GM08714 (cell line): ENCODE measurements at regions not wholly inside any gene's neighbourhood (a gene's known extent, or its start where the extent isn't known, plus 50 kb on each side); places are given as distances from the start of the nearest gene placed in this dataset.

Experiments
- H3K4me3 ChIP-seq: fragments of 200-500 bp; sonication (Bioruptor generic); 2 replicates; pipeline ENCODE4 v1.5.1; 2014; ENCODE audit warnings: mild to moderate bottlenecking, low read length, inconsistent platforms
- ZNF274 ChIP-seq: IDR thresholded peaks from 2 replicates; pipeline ENCODE4 v1.6.1; 2012; ENCODE audit warnings: mild to moderate bottlenecking, low read depth, low read length

DNA sequence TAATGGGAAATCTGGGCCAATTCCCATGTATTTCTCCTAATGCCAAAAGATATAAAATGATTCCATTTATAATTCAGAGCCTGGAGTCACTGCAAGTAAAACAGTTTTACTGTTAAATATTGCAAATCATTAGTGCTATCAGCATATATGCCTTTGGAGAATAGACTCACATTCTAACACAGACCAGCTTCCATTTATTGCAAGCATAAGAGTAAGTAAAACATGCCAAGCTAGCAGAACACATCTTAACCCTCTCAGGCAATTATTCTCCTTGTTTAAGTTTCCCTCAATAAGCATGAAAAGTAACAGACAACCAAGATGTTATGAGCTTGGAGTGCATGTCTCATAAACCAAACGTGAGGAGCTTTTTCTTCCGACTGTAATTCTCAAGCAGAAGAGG, 173.9 kb upstream of the GRIP1 start:
- H3K4me3 ChIP-seq: no peak overlapping the region
- no peak for TF ChIP-seq ZNF274

GRCh38 chr12:66859751-66860440, 181.0 kb upstream of the GRIP1 start:
- no peak overlapping the region for H3K4me3 ChIP-seq
- no peak for TF ChIP-seq ZNF274

GRCh38 chr12:66860752-66861750, 182.2 kb upstream of the GRIP1 start:
- H3K4me3 ChIP-seq: no peak overlapping the region
- TF ChIP-seq ZNF274: no peak

GRCh38 chr12:66862356-66862985, 183.6 kb upstream of the GRIP1 start:
- no peak for TF ChIP-seq ZNF274
- no peak overlapping the region for H3K4me3 ChIP-seq

DNA sequence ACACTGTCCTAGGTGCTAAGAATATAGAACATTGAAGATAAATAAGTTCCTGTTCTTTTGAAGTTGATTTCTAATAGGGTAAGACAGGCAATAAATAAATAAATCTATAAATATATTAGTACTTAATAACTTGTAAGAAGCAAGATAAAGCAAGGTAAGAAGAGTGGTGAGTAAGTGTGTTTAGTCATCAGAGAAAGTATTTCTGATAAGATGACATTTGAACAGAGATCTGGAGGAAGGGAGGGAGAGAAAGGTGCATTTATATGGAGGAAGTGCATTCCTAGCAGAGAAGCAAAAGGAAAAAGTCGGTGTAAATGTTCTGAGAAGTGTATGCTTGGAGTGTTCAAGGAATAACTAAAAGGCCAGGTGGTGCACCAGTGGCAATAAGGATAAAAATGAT, 184.4 kb upstream of the GRIP1 start:
- H3K4me3 ChIP-seq: no peak overlapping the region
- TF ChIP-seq ZNF274: no peak

DNA sequence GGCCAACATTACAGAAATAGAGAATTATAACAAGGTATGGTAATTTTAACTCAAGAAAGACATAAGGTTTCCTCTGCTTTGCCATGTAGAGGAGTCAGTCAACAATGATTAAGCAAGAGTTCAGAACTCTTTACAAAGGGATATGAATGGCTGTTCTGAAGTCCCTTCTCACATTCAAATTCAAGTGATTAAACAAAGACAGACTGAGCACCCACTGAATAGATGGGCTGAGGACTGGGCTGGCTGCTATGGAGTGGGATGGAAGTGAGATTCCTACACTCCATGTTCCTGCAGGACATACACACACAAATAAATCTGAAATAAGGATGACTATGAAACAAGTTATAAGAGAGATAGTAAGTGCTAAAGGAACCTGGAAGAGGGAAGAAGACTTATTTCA, 199.0 kb upstream of the GRIP1 start:
- no peak for TF ChIP-seq ZNF274
- no peak overlapping the region for H3K4me3 ChIP-seq

- H3K4me3 ChIP-seq: no peak overlapping the region
- TF ChIP-seq ZNF274: no peak
Measured at GRCh38 chr12:66879409-66879808, 200.5 kb upstream of the GRIP1 start.

- no peak overlapping the region for H3K4me3 ChIP-seq
- no peak for TF ChIP-seq ZNF274
Measured at GRCh38 chr12:66881386-66881785, 202.5 kb upstream of the GRIP1 start.

DNA sequence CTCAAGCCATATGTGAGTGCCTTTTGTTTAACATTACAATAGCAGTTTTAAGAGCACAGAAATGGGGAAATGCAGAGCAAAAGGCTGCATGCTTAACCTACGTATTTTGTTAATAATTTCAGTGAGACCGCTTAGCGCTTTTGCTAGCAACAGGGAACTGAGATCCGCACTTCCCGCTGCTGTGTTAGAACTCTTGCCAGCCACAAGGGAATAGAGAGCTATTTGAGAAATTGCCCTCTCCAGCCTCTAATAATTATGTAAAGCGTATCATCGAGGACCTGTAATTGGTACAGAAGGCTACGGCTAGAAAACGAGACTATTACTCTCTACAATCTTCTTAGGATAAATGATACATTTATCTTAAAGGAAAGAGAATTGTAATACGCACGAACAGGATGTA, 205.2 kb upstream of the GRIP1 start:
- no peak overlapping the region for H3K4me3 ChIP-seq
- TF ChIP-seq ZNF274: no peak

DNA sequence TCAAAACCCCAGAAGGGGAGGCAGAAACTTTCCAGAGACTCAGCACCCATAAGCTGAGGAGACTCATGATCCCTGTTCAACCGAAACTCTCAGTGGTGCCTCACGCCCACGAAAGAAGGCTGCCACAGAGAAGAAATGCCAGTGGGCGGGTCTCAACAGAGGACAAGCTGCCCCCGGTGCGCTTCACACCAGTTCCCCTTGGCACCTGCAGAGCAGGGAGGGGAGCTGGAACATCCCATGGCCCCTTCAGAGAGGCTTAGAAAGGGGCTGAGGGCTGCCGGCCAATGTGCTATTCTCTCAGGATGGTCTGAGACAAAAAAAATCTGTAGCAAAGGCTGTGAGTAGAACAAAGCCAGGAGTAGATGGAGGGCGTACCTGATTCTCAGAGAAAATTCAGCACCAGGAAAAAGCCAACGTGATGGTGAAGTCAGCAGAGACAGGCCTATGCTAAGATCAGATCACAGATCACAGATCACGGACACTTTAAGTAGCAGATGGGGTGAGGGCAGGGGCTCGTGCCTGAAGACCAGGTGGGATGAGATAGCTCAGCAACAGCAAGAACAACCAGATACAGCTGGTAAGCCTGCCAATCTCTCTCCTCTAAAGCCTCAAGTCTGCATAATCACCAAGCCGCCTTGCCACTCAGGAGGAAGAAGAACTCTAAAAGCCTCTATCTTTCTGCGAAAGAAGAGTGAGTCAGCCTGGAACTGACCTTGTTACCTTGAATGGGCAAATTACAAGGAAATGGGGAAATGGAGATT, 206.4 kb upstream of the GRIP1 start:
- no peak overlapping the region for H3K4me3 ChIP-seq
- TF ChIP-seq ZNF274: no peak

- TF ChIP-seq ZNF274: no peak
Measured at GRCh38 chr12:66896797-66897196, 217.9 kb upstream of the GRIP1 start.

GRCh38 chr12:66898700-66899469, 220.0 kb upstream of the GRIP1 start:
- no peak overlapping the region for H3K4me3 ChIP-seq
- TF ChIP-seq ZNF274: no peak

More at GRCh38 chr12:66896797-66897196, 217.9 kb upstream of the GRIP1 start:
- H3K4me3 ChIP-seq: no peak overlapping the region

- no peak overlapping the region for H3K4me3 ChIP-seq
- TF ChIP-seq ZNF274: no peak
Measured at GRCh38 chr12:66899588-66899987, 220.7 kb upstream of the GRIP1 start.
